Lower leg skin (tissue), 3 donors: ENCODE measurements at regions not wholly inside any gene's neighbourhood (a gene's known extent, or its start where the extent isn't known, plus 50 kb on each side); places are given as distances from the start of the nearest gene placed in this dataset.
"Not testable (repeated sequence)": the region's sequence is repeated elsewhere in the genome, so short reads cannot be mapped to it uniquely, and the experiment has no call there.

Source experiments
- POLR2A ChIP-seq, 2 donors: fragments of 450-650 bp; IDR thresholded peaks; one replicate each; pipeline ENCODE4 v1.6.1; 2016 to 2017; ENCODE audit warnings: antibody characterized with exemption in 2 of 2, mild to moderate bottlenecking in 1 of 2, moderate library complexity in 1 of 2
- TF ChIP-seq, protein P1 (sequence below), 3 donors: fragments of 450-650 bp; IDR thresholded peaks; one replicate each; pipeline ENCODE4 v1.5.1; 2016; ENCODE audit warnings: antibody characterized with exemption in 3 of 3, mild to moderate bottlenecking in 3 of 3, moderate library complexity in 2 of 3

DNA sequence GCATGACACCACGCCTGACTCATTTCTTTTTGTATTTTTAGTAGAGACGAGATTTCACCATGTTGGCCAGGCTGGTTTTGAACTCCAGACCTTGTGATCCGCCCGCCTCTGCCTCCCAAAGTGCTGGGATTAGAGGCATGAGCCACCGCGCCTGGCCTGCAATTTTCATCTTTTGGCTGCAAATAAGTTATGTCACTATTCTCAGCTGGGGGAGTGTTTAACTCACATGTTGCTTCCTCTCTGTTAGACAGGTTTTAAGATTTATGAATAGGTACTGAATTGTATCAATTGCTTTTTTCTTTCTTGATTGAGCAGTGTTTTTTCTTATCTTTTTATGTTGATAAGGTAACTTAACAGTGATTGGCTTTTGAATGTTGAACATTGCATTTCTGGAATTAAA lies 88.2 kb upstream of the ADCY2 start:
- TF ChIP-seq, protein P1, sequence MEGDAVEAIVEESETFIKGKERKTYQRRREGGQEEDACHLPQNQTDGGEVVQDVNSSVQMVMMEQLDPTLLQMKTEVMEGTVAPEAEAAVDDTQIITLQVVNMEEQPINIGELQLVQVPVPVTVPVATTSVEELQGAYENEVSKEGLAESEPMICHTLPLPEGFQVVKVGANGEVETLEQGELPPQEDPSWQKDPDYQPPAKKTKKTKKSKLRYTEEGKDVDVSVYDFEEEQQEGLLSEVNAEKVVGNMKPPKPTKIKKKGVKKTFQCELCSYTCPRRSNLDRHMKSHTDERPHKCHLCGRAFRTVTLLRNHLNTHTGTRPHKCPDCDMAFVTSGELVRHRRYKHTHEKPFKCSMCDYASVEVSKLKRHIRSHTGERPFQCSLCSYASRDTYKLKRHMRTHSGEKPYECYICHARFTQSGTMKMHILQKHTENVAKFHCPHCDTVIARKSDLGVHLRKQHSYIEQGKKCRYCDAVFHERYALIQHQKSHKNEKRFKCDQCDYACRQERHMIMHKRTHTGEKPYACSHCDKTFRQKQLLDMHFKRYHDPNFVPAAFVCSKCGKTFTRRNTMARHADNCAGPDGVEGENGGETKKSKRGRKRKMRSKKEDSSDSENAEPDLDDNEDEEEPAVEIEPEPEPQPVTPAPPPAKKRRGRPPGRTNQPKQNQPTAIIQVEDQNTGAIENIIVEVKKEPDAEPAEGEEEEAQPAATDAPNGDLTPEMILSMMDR (IDR thresholded peaks at IDR 0.05), result not testable (repeated sequence)
- TF ChIP-seq POLR2A (IDR thresholded peaks at IDR 0.05), result not testable (repeated sequence)
